ENCODE measurements at regions not wholly inside any gene's neighbourhood (a gene's known extent, or its start where the extent isn't known, plus 50 kb on each side); places are given as distances from the start of the nearest gene placed in this dataset.
"Not testable (repeated sequence)": the region's sequence is repeated elsewhere in the genome, so short reads cannot be mapped to it uniquely, and the experiment has no call there.

DNA sequence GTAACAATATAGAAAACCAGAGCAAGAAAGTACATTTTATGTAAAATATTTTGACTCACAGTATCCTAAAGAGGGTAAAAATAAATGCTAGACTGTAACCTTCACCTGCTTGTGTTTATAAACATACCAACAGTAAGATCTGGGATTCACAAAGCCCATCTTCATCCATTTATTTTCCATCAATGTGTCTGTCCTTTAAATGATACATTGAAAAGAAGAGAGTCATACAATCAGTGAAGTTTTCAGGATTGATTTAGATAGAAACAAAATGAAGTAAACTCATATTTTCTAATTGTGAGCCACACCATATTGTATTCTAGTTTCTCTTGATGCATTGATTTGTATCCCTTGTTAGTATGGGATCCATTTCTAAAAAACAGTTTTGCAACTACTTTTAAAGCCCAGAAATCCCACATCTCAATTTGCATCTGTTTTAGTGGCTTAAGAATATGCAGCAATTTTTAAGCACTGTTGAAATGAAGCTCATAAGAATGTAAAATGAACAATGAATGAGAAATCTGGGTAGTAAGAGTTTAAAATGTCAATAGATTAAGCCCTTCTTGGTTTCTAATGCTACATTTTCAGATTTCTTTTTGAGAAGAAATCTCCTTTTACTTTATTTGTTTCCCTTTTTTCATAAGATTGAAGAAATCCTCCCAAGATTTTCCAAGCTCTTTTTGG lies 548.1 kb upstream of the ADGRL2 start:
- DNase-seq (ENCODE audit: low spot score) = no peak

DNA sequence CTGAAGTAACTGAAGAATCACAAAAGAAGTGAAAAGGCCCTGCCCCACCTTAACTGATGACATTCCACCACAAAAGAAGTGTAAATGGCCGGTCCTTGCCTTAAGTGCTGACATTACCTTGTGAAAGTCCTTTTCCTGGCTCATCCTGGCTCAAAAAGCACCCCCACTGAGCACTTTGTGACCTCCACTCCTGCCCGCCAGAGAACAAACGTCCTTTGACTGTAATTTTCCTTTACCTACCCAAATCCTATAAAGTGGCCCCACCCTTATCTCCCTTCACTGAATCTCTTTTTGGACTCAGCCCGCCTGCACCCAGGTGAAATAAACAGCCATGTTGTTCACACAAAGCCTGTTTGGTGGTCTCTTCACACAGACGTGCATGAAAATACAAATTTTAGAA lies 549.9 kb upstream of the ADGRL2 start:
- DNase-seq (ENCODE audit: low spot score) = not testable (repeated sequence)

- DNase-seq (ENCODE audit: low spot score) = not testable (repeated sequence)
These were observed 555.5 kb upstream of the ADGRL2 start for GRCh38 chr1:81245084-81245715.

- not testable (repeated sequence) for DNase-seq (ENCODE audit: low spot score)
These were observed 556.1 kb upstream of the ADGRL2 start for GRCh38 chr1:81244612-81245011.

DNA sequence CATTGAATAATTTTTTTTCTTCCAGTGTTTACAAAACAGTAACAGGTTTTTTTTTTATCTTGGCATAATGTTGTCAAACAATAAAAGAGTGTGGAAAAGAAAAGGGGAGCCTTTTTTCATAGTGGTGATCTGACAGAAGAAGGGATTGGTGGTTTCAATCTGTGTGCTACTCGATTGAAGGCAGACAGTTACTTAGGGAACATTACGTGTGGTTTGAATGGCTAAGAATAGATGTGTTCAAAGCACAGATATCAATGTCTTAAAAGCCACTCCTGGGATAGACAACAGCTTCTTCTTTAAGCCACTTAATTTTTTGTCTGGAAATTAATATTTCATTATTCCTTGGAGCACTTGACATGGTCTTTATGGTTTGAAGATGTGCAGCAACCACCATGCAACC lies 558.6 kb upstream of the ADGRL2 start:
- no peak for DNase-seq (ENCODE audit: low spot score)

DNA sequence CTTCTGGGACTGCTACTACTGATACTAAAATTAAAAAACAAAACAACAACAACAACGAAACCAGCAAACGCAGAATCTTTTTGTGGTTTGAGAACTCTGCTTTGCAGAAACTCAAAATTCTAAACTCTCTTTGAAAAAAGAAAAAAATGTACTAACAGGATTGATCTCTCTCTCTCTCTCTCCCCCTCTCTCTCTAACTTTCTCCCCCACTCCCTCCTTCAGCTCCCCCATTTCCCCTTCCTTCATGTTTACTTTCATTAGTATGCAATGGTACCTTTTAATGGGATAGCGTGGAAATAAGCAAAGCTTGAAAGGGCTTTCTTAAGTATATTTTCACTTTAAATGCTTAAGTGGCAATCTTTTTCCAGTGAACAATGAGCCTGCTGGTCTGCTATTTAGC lies 562.6 kb upstream of the ADGRL2 start:
- DNase-seq (ENCODE audit: low spot score) = no peak

DNA sequence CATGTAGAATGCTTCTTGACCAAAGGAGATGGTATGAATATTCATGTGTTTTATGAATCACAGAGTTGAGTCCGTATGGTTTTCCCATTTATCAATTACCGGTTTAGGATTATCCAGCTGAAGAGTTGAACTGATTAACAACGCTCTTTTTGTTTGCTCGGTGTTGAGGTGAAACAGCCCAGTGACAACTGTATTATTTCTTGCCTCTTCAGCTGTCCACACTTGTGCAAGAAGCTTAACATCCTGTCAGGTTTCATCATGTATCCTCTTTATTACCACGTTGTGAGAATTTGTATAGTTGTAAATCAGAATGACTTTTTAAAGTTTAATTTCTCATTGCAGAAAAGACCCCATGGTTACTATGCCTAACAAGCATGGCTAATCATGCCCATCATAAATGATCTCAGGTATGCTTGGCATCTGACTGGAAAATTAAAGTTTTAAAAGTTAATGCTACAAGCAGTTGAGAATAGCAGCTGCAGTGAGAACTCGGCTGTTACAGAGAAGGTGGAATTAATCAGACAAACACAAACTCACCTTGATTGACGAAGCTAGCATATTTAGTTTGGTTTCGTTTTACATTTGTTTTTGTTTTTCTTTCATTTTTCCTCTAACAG lies 563.2 kb upstream of the ADGRL2 start:
- DNase-seq (ENCODE audit: low spot score) = no peak

- DNase-seq (ENCODE audit: low spot score) = no peak
These were observed 566.5 kb upstream of the ADGRL2 start for GRCh38 chr1:81234237-81234636.

DNA sequence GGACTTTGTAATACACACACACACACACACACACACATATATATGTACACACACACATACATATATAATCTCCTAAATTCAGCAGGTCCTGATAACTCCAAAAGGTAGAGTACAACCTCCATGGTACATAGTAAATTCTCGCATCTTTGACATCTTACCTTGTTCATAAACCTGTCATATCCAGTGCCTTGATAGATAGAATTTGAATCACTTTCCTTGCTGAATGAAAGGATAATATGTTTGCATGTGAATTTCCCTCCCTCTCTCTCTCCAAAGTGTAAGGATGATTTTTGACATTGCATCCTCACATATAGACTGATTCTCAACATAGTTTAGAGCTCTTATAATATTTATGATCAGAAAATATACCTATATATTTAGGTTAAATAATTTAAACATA lies 567.1 kb upstream of the ADGRL2 start:
- DNase-seq (ENCODE audit: low spot score) = no peak

GRCh38 chr1:81232420-81232819 lies 568.3 kb upstream of the ADGRL2 start:
- no peak for DNase-seq (ENCODE audit: low spot score)

GRCh38 chr1:81231729-81232038 lies 569.0 kb upstream of the ADGRL2 start:
- DNase-seq (ENCODE audit: low spot score) = no peak

DNA sequence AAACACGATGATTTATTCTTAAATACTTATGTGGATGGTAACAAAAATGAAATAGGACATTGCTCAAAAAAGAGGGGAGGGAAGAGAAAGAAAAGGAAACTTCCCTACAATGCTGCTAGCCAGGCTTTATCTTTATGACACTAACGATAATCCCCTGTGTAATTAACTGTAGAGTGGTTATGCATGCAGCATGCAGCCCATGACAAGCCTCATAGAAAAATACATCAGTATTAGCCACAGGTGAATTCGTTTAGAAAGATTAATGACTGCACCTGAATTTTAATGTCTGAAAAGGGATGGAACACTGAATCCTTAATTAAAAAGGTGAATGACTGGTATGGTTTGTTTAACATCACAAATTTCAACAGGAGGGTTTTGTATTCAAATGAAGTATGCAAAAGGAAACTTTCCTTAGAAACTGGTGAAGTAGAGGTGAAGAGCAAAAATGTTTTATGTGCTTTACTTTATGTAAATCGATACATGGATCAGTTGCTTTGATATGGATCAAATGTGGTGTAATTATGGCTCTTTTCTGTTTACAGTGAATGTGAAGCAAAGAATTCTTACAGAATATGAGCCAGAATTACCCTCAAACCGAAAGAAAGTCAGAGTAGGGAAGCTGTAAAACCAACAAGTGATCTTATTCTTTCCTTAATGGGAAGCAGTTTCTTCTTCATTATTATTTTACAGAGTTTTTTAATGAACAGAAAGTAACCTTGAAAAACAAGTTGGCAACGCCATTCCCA lies 569.6 kb upstream of the ADGRL2 start:
- no peak for DNase-seq (ENCODE audit: low spot score)

GRCh38 chr1:81228926-81229325 lies 571.8 kb upstream of the ADGRL2 start:
- no peak for DNase-seq (ENCODE audit: low spot score)

DNA sequence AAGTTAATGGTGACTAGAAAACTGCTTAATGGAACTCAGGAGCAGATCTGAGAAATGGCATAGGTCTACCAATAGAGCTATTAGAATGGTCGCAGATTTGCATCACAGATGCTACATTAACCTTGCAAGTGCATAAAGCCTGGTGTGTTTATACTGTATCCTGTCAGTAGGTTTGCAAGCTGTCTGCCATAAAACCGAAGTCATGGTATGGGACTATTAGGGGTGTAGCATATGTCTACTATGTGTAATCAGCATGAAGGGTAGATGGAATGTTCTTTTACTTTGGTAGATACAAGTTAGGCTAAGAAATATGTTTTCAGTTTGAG lies 574.2 kb upstream of the ADGRL2 start:
- no peak for DNase-seq (ENCODE audit: low spot score)

GRCh38 chr1:81225789-81226602 lies 574.7 kb upstream of the ADGRL2 start:
- DNase-seq (ENCODE audit: low spot score) = no peak

DNA sequence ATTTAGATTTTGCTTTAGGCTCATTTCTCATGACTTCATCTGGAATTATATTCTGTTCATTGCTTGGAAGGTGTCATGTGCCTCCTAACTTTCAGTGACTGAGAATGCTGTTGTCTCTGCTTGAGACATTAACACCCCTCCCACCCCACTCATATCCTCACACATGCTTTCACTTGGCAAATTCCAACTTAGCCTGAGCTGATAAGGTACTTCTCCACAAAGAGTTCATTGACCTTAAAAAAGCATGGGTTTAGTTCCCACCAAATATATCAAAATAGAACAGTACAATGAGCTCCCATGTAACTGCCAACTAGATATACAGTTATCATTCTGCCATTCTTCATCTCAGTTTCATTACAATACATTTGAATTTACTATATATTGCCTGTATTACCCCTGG lies 576.5 kb upstream of the ADGRL2 start:
- no peak for DNase-seq (ENCODE audit: low spot score)

GRCh38 chr1:81221564-81221963 lies 579.2 kb upstream of the ADGRL2 start:
- DNase-seq (ENCODE audit: low spot score) = no peak

DNA sequence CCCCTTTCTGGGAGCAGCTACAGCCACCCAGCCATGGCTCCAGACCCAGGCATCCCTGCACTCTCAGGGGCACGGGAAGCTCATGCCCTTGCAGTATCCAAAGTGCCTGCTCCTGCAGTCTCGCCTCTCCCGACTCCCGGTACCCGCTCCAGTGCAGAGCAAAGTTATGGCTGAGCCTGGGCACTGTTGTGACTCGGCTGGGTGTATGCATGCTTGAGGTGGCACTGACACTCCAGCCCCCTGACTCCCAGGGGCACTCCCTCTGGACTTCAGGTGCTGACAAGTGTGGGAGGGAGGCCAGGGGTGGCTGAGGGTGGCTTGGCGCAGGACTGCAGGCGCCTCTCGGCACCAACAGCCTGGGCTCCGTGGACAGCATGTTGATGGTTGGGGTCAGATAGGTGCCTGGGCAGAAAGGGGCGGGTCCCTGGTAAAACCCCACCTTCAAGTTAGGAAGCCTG lies 580.1 kb upstream of the ADGRL2 start:
- no peak for DNase-seq (ENCODE audit: low spot score)

- no peak for DNase-seq (ENCODE audit: low spot score)
These were observed 583.7 kb upstream of the ADGRL2 start for GRCh38 chr1:81217058-81217457.

DNA sequence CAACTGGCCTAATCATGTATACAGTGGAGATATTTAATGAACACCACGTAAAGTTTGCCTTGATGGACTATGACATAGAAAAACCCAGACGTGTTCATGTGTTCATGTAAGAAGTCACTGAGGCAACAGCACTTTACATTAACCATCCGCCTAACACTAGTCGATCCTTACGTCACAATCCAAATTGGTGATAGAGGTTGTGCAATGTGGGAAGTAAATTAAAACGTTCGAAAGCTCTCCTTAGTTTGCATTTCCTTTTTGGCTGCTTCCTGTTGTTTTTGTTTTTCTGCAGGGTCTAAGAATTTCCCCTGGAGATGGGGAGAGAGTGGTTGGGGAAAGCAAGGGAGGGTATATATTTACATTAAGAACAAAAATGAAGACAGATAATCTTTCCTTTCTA lies 587.5 kb upstream of the ADGRL2 start:
- no peak for DNase-seq (ENCODE audit: low spot score)

DNA sequence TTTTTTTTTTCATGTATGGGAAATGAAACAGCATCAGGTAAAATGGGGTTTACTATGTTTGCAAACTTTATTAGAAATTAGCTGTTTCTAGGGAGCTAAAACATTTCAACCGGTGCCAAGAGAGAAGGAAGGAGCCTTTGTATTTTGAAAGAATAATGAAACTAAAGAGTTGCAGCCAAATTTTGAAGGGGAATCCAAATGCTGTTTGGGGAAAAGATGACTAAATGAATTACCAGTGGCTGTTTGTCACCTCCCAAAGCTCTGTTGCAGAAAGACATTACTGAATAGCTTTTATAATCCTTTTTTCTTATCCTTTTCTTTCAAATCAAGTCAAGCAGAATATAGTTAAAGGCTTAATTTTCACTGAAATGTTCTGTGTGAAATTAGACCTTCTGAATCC lies 591.3 kb upstream of the ADGRL2 start:
- DNase-seq (ENCODE audit: low spot score) = no peak

- DNase-seq (ENCODE audit: low spot score) = peak; percentile 0
These were observed 592.3 kb upstream of the ADGRL2 start for GRCh38 chr1:81208441-81208840.

Data from activated CD4-positive, alpha-beta T cell treated with anti-CD3 and anti-CD28 coated beads, Interleukin-2, Interleukin-4, amounts not matched to agents 100 ng/mL and 50 ng/mL, durations not matched to agents 16 hours and 8 hours (primary cell).